ENCODE measurements at regions not wholly inside any gene's neighbourhood (a gene's known extent, or its start where the extent isn't known, plus 50 kb on each side); places are given as distances from the start of the nearest gene placed in this dataset.
"Not testable (repeated sequence)": the region's sequence is repeated elsewhere in the genome, so short reads cannot be mapped to it uniquely, and the experiment has no call there.

GRCh38 chr1:234897754-234898454 lies 230.7 kb downstream of the TOMM20 start:
- H3K4me1 ChIP-seq (ENCODE audit: control insufficient read depth, insufficient read depth, low read length), result no peaks in the 10 kb centered on the region
- H3K9ac ChIP-seq (ENCODE audit: low read depth, low read length), result no peak overlapping the region
- no peaks in the 10 kb centered on the region for H3K9me3 ChIP-seq (ENCODE audit: control insufficient read depth, insufficient read depth, low read length)
- H3K36me3 ChIP-seq (ENCODE audit: control insufficient read depth, insufficient read depth, low read length), result no peaks in the 10 kb centered on the region
- no peak overlapping the region for H3K4me3 ChIP-seq (ENCODE audit: low read depth, low read length)
- no peaks in the 10 kb centered on the region for H3K27me3 ChIP-seq (ENCODE audit: control insufficient read depth, insufficient read depth, low read length)

- H3K36me3 ChIP-seq (ENCODE audit: control insufficient read depth, insufficient read depth, low read length), result no peaks in the 10 kb centered on the region
- H3K4me1 ChIP-seq (ENCODE audit: control insufficient read depth, insufficient read depth, low read length), result no peaks in the 10 kb centered on the region
- no peak overlapping the region for H3K9ac ChIP-seq (ENCODE audit: low read depth, low read length)
- H3K27me3 ChIP-seq (ENCODE audit: control insufficient read depth, insufficient read depth, low read length), result no peaks in the 10 kb centered on the region
- no peak overlapping the region for H3K4me3 ChIP-seq (ENCODE audit: low read depth, low read length)
- H3K9me3 ChIP-seq (ENCODE audit: control insufficient read depth, insufficient read depth, low read length), result no peaks in the 10 kb centered on the region
Observed at GRCh38 chr1:234897390-234897749, 231.3 kb downstream of the TOMM20 start.

GRCh38 chr1:234896477-234897389 lies 231.9 kb downstream of the TOMM20 start:
- Histone ChIP-seq H3K4me3 (ENCODE audit: low read depth, low read length) (no peak overlapping the region), H3K27me3 (ENCODE audit: control insufficient read depth, insufficient read depth, low read length) (no peaks in the 10 kb centered on the region), H3K9me3 (ENCODE audit: control insufficient read depth, insufficient read depth, low read length) (no peaks in the 10 kb centered on the region), H3K4me1 (ENCODE audit: control insufficient read depth, insufficient read depth, low read length) (no peaks in the 10 kb centered on the region), H3K36me3 (ENCODE audit: control insufficient read depth, insufficient read depth, low read length) (no peaks in the 10 kb centered on the region), H3K9ac (ENCODE audit: low read depth, low read length) (no peak overlapping the region)

- H3K9me3 ChIP-seq (ENCODE audit: control insufficient read depth, insufficient read depth, low read length), result no peaks in the 10 kb centered on the region
- H3K9ac ChIP-seq (ENCODE audit: low read depth, low read length), result no peak overlapping the region
- H3K4me3 ChIP-seq (ENCODE audit: low read depth, low read length), result no peak overlapping the region
- no peaks in the 10 kb centered on the region for H3K27me3 ChIP-seq (ENCODE audit: control insufficient read depth, insufficient read depth, low read length)
- no peaks in the 10 kb centered on the region for H3K4me1 ChIP-seq (ENCODE audit: control insufficient read depth, insufficient read depth, low read length)
- no peaks in the 10 kb centered on the region for H3K36me3 ChIP-seq (ENCODE audit: control insufficient read depth, insufficient read depth, low read length)
Observed at GRCh38 chr1:234893725-234894630, 234.7 kb downstream of the TOMM20 start.

DNA sequence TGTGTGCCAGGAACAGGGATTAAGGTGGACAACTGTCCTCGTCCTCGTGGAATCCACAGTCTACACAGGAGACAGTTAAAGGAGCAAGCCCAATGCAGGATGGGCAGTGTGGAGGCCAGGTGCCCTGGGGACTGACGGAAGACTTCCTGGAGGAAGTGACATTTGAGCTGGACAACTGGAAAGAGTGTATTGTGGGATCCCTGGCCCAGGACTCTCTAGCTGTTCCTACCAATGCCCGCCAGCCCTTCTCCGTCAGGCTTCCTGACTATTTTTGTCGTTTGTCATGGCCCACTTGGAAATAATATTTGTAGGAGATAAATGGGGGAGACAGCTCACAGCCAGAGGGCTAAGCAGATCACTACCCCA lies 235.3 kb downstream of the TOMM20 start:
- Histone ChIP-seq H3K4me1 (ENCODE audit: control insufficient read depth, insufficient read depth, low read length) (no peaks in the 10 kb centered on the region), H3K9ac (ENCODE audit: low read depth, low read length) (no peak overlapping the region), H3K27me3 (ENCODE audit: control insufficient read depth, insufficient read depth, low read length) (no peaks in the 10 kb centered on the region)

DNA sequence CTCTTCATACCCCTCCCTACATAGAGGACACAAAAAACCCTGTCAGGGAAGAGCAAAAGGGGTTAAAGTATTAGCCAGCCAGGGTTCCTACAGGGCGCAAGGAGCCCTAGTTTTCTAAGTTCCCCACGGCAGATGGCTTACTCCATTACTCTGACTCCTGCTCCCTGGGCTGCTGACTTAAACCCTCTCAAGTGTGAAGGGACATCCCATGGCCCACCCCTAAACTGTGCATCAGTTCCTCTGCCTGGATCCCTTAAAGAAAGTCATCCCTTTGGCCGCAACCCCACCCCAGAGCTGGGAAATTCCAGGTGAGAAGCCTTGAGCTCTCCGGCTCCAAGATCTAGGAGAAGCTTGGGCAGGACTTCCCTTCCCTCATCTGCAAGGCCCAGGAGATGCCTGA lies 236.0 kb downstream of the TOMM20 start:
- H3K9me3 ChIP-seq (ENCODE audit: control insufficient read depth, insufficient read depth, low read length), result no peaks in the 10 kb centered on the region
- no peaks in the 10 kb centered on the region for H3K36me3 ChIP-seq (ENCODE audit: control insufficient read depth, insufficient read depth, low read length)
- H3K27me3 ChIP-seq (ENCODE audit: control insufficient read depth, insufficient read depth, low read length), result no peaks in the 10 kb centered on the region
- H3K4me3 ChIP-seq (ENCODE audit: low read depth, low read length), result no peak overlapping the region
- H3K4me1 ChIP-seq (ENCODE audit: control insufficient read depth, insufficient read depth, low read length), result no peaks in the 10 kb centered on the region
- no peak overlapping the region for H3K9ac ChIP-seq (ENCODE audit: low read depth, low read length)

More for the DNA sequence above, 235.3 kb downstream of the TOMM20 start:
- no peak overlapping the region for H3K4me3 ChIP-seq (ENCODE audit: low read depth, low read length)
- H3K9me3 ChIP-seq (ENCODE audit: control insufficient read depth, insufficient read depth, low read length), result no peaks in the 10 kb centered on the region
- H3K36me3 ChIP-seq (ENCODE audit: control insufficient read depth, insufficient read depth, low read length), result no peaks in the 10 kb centered on the region

DNA sequence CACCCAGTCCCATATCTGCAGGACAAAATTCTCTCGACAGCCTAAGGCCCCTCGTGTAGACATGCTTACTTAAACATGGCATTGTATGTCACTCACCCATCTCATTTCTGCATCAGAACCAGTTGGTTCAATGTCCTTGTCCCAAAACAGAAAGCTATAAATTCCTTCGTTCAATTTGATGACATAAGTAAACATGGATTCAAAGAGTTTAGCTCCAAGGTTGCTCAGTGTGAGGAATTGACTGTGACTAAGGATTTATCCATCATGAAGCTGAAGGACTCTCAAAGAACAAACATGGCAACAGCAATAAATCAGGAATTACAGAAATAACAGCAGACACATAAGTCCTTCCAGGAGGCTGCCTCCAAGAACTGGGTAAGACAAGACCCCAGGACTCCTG lies 237.2 kb downstream of the TOMM20 start:
- H3K36me3 ChIP-seq (ENCODE audit: control insufficient read depth, insufficient read depth, low read length), result no peaks in the 10 kb centered on the region
- H3K4me1 ChIP-seq (ENCODE audit: control insufficient read depth, insufficient read depth, low read length), result no peaks in the 10 kb centered on the region
- H3K27me3 ChIP-seq (ENCODE audit: control insufficient read depth, insufficient read depth, low read length), result no peaks in the 10 kb centered on the region
- H3K9me3 ChIP-seq (ENCODE audit: control insufficient read depth, insufficient read depth, low read length), result no peaks in the 10 kb centered on the region
- no peak overlapping the region for H3K9ac ChIP-seq (ENCODE audit: low read depth, low read length)
- H3K4me3 ChIP-seq (ENCODE audit: low read depth, low read length), result no peak overlapping the region

GRCh38 chr1:234889643-234890042 lies 239.0 kb downstream of the TOMM20 start:
- Histone ChIP-seq H3K4me1 (ENCODE audit: control insufficient read depth, insufficient read depth, low read length) (no peaks in the 10 kb centered on the region), H3K9me3 (ENCODE audit: control insufficient read depth, insufficient read depth, low read length) (no peaks in the 10 kb centered on the region), H3K27me3 (ENCODE audit: control insufficient read depth, insufficient read depth, low read length) (no peaks in the 10 kb centered on the region), H3K9ac (ENCODE audit: low read depth, low read length) (no peak overlapping the region), H3K36me3 (ENCODE audit: control insufficient read depth, insufficient read depth, low read length) (no peaks in the 10 kb centered on the region), H3K4me3 (ENCODE audit: low read depth, low read length) (no peak overlapping the region)

- not testable (repeated sequence) for H3K9me3 ChIP-seq (ENCODE audit: control insufficient read depth, insufficient read depth, low read length); H3K36me3 ChIP-seq (ENCODE audit: control insufficient read depth, insufficient read depth, low read length); H3K27me3 ChIP-seq (ENCODE audit: control insufficient read depth, insufficient read depth, low read length); H3K9ac ChIP-seq (ENCODE audit: low read depth, low read length); H3K4me1 ChIP-seq (ENCODE audit: control insufficient read depth, insufficient read depth, low read length); H3K4me3 ChIP-seq (ENCODE audit: low read depth, low read length)
Observed at GRCh38 chr1:234888247-234888646, 240.4 kb downstream of the TOMM20 start.

DNA sequence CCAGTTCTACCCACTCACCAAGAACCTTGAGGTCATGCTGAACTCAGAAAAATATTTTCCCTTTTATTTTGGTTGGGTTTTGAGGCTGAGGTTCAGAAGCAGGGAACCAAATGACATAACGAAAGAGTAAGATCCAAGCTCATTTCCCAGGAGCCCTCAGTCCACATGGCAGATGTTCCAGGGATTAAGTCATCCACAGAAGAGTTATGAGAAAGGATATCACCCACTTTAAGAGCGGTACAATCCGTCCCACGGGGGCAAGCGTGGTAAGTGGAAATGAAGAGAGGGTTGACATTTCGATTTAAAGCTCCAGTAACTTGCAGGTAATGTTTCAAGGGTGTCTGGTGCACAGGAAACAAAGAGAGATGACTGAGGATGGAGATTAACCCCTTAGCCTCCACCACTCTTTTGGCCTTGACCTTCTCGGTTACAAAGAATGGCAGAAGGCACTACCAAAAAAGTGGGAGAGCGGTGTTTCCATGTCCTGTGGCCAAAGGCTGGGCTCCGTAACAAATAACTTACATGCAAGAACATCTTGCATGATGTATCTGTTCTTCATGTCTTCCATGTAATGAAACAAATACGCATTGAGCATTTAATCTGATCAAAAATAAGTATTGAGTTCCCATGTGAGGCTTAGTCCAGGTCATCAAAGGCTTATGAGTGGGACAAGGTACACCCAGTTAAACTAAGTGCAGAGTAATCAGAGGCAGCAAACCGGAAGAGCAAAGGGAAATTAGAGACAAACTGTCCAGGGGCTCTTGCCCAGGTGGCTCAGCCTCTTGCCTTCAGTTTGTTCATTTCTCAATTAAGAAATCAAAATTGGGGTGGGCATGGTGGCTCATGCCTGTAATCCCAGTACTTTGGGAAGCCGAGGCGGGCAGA lies 241.4 kb downstream of the TOMM20 start:
- Histone ChIP-seq H3K9me3 (ENCODE audit: control insufficient read depth, insufficient read depth, low read length) (no peaks in the 10 kb centered on the region), H3K9ac (ENCODE audit: low read depth, low read length) (no peak overlapping the region), H3K4me1 (ENCODE audit: control insufficient read depth, insufficient read depth, low read length) (no peaks in the 10 kb centered on the region), H3K4me3 (ENCODE audit: low read depth, low read length) (no peak overlapping the region), H3K27me3 (ENCODE audit: control insufficient read depth, insufficient read depth, low read length) (no peaks in the 10 kb centered on the region), H3K36me3 (ENCODE audit: control insufficient read depth, insufficient read depth, low read length) (no peaks in the 10 kb centered on the region)

All from iPS-15b (cell line).